HG03103 (cell line): ENCODE measurements at regions not wholly inside any gene's neighbourhood (a gene's known extent, or its start where the extent isn't known, plus 50 kb on each side); places are given as distances from the start of the nearest gene placed in this dataset.
"Not testable (repeated sequence)": the region's sequence is repeated elsewhere in the genome, so short reads cannot be mapped to it uniquely, and the experiment has no call there.

ENCODE experiments used
- ATAC-seq: cut with Tn5 transposase; IDR thresholded peaks from one replicate; pipeline ENCODE4 v1.9.1; 2021; ENCODE audit warnings: low read depth; ENCODE audit not compliant: unreplicated experiment

- ATAC-seq, result no peak
Observed at GRCh38 chr1:101463195-101463594, 226.4 kb downstream of the S1PR1 start.

GRCh38 chr1:101465941-101466340 is 229.1 kb downstream of the S1PR1 start:
- no peak for ATAC-seq

GRCh38 chr1:101474039-101474665 is 237.3 kb downstream of the S1PR1 start:
- ATAC-seq, result peak; percentile 56

GRCh38 chr1:101476541-101476940 is 239.7 kb downstream of the S1PR1 start:
- no peak for ATAC-seq

GRCh38 chr1:101479945-101480344 is 243.1 kb downstream of the S1PR1 start:
- ATAC-seq, result no peak

GRCh38 chr1:101482306-101482705 is 245.5 kb downstream of the S1PR1 start:
- no peak for ATAC-seq

GRCh38 chr1:101483982-101484688 is 247.3 kb downstream of the S1PR1 start:
- ATAC-seq, result no peak

GRCh38 chr1:101484689-101485338 is 248.0 kb downstream of the S1PR1 start:
- no peak for ATAC-seq

GRCh38 chr1:101485712-101486111 is 248.9 kb downstream of the S1PR1 start:
- ATAC-seq, result no peak

GRCh38 chr1:101492144-101492543 is 255.3 kb downstream of the S1PR1 start:
- ATAC-seq, result not testable (repeated sequence)

- not testable (repeated sequence) for ATAC-seq
Observed at GRCh38 chr1:101493920-101494319, 257.1 kb downstream of the S1PR1 start.

- no peak for ATAC-seq
Observed at GRCh38 chr1:101496109-101496508, 259.3 kb downstream of the S1PR1 start.

- ATAC-seq, result no peak
Observed at GRCh38 chr1:101497881-101498559, 261.2 kb downstream of the S1PR1 start.

- ATAC-seq, result not testable (repeated sequence)
Observed at GRCh38 chr1:101504106-101504505, 267.3 kb downstream of the S1PR1 start.

GRCh38 chr1:101505240-101505639 is 268.4 kb downstream of the S1PR1 start:
- ATAC-seq, result not testable (repeated sequence)

- peak; percentile 74 for ATAC-seq
Observed at GRCh38 chr1:101506541-101507164, 269.8 kb downstream of the S1PR1 start.

- no peak for ATAC-seq
Observed at GRCh38 chr1:101507547-101507971, 270.7 kb downstream of the S1PR1 start.

- ATAC-seq, result no peak
Observed at GRCh38 chr1:101508913-101509312, 272.1 kb downstream of the S1PR1 start.

- ATAC-seq, result no peak
Observed at GRCh38 chr1:101509370-101509769, 272.6 kb downstream of the S1PR1 start.

GRCh38 chr1:101511202-101511891 is 274.5 kb downstream of the S1PR1 start:
- ATAC-seq, result no peak
